ENCODE measurements at regions not wholly inside any gene's neighbourhood (a gene's known extent, or its start where the extent isn't known, plus 50 kb on each side); places are given as distances from the start of the nearest gene placed in this dataset.

DNA sequence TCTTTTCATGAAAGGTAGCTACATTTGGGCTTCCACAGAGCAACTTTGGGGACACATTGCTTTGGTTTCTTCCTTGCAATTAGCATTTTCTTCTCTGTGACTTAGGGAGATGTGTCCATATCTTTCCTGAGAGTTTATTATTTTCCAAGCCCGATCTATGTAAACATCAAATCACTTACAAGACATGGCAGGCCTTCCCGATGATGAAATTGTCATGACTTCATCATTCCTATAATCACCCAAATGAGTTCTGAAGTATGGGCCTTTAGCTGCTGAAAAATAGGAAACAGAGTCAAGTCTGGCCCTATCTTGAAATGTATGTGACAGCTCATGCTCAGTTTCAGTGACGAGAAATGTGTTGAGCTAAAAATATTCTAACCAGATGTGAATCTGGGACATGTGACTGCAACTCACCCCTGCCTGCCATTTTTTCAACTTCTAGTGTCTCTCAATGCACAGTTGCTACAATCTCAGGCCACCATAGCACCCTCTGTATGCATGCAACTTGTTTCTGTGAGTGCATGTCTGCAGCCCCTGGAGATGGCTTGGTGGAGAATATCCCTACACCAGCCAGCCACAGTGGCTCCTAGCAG lies 199.6 kb upstream of the MAF start:
- no peak for ATAC-seq
- intact Hi-C loops (cut with DNase I), result no loop called here
- Histone ChIP-seq H3K9me3 (no peaks in the 10 kb centered on the region), H3K4me1 (no peaks in the 10 kb centered on the region), H3K27me3 (peaks cover 0 to 4% (median 0%) of the 10 kb centered on the region in 9 donors), H3K27ac (no peak overlapping the region), H3K4me3 (no peak overlapping the region), H3K36me3 (no peaks in the 10 kb centered on the region)
- no peak for DNase-seq
- TF ChIP-seq POLR2A (IDR thresholded peaks at IDR 0.05), result no peak
- TF ChIP-seq, protein P1, sequence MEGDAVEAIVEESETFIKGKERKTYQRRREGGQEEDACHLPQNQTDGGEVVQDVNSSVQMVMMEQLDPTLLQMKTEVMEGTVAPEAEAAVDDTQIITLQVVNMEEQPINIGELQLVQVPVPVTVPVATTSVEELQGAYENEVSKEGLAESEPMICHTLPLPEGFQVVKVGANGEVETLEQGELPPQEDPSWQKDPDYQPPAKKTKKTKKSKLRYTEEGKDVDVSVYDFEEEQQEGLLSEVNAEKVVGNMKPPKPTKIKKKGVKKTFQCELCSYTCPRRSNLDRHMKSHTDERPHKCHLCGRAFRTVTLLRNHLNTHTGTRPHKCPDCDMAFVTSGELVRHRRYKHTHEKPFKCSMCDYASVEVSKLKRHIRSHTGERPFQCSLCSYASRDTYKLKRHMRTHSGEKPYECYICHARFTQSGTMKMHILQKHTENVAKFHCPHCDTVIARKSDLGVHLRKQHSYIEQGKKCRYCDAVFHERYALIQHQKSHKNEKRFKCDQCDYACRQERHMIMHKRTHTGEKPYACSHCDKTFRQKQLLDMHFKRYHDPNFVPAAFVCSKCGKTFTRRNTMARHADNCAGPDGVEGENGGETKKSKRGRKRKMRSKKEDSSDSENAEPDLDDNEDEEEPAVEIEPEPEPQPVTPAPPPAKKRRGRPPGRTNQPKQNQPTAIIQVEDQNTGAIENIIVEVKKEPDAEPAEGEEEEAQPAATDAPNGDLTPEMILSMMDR (IDR thresholded peaks at IDR 0.05), result no peak
- 36 to 47% (median 42%) methylated on average over 3 of the region's 3 CpGs for WGBS, 4 donors

DNA sequence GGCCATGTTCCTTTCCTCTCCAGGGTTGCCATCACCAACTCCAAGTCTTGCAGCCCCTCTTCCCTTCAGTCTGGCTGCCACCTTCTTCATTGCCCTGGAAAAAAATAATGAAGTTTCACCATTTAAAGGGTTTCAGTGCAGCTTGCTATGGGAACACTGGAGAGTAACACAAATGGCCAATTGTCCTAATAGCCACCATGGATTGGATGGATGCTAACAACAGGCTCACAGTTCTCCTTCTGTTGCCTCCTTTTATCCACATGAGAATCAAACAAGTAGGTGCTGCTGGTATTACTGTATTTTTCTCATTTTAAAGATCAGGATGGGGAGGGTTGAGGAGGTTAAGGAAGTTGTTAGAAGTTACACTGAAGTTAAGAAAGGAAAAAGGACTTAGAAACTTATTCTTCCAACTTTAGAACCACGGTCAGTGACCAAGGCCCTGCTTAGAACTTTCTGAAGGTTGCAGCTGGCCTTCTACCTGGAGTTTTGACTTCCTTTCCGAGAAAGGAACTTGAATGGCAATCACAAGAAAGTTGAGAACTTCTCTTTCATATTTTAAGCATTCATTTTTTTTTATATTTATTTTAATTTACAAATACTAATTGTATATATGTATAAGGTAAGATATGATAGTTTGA lies 198.0 kb upstream of the MAF start:
- Histone ChIP-seq H3K36me3 (no peaks in the 10 kb centered on the region), H3K9me3 (no peaks in the 10 kb centered on the region), H3K27ac (no peak overlapping the region), H3K4me3 (no peak overlapping the region), H3K4me1 (no peaks in the 10 kb centered on the region), H3K27me3 (no peaks in the 10 kb centered on the region)
- ATAC-seq (no peak), DNase-seq (no peak)
- 87 to 97% (median 95%) methylated on average over 2 of the region's 2 CpGs for WGBS, 4 donors
- intact Hi-C loops (cut with DNase I), result no loop called here
- TF ChIP-seq, protein P1 (IDR thresholded peaks at IDR 0.05), result no peak
- TF ChIP-seq POLR2A (IDR thresholded peaks at IDR 0.05), result no peak

DNA sequence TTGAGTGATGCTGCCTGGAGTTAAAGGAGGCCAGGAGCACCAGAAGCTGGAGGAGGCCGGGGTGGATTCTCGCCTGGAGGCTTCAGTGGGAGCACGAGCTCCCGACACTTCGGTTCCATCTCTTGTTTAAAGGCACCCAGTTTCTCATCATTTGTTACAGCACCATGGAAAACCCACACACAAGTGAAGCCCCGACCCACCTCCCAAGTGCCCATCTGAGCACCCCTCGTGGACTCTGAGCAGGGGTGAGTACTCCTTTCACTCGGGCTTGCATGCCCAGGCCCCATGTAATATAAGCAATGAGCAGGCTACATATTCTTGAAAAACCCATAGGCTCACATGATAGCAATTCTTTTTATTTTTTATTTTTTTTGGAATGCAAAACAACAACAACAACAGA lies 196.9 kb upstream of the MAF start:
- 94 to 98% (median 97%) methylated on average over 8 of the region's 8 CpGs for WGBS, 4 donors
- Histone ChIP-seq H3K36me3 (no peaks in the 10 kb centered on the region), H3K4me3 (no peak overlapping the region), H3K9me3 (no peaks in the 10 kb centered on the region), H3K27me3 (no peaks in the 10 kb centered on the region), H3K4me1 (no peaks in the 10 kb centered on the region), H3K27ac (no peak overlapping the region)
- ATAC-seq (no peak), DNase-seq (no peak)
- TF ChIP-seq, protein P1 (IDR thresholded peaks at IDR 0.05), result no peak
- no peak for TF ChIP-seq POLR2A (IDR thresholded peaks at IDR 0.05)
- intact Hi-C loops (cut with DNase I), result no loop called here

DNA sequence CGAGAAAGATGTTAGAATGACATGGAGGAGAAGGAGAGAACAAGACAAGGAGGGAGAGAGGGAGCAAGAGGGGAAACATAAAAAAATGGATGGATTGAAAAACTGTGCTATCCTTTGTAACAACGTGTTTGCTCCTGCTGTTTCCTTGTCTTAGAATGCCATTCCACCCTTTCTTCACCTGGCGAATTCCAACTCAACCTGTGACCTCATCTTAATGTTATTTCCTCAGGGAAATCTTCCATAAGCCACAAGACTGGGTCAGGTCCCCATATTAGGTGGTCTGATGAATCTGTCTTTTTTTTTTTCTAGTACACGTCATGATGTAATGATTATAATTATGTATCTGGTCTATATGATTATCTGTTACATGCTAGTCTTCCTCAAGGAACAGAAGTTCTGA lies 195.0 kb upstream of the MAF start:
- TF ChIP-seq, protein P1 (IDR thresholded peaks at IDR 0.05), result no peak
- no peak for TF ChIP-seq POLR2A (IDR thresholded peaks at IDR 0.05)
- H3K4me1 ChIP-seq, result no peaks in the 10 kb centered on the region
- no peaks in the 10 kb centered on the region for H3K36me3 ChIP-seq
- H3K27me3 ChIP-seq, result no peaks in the 10 kb centered on the region
- 88 to 93% (median 90%) methylated on average over 4 of the region's 4 CpGs for WGBS, 4 donors
- no peak overlapping the region for H3K4me3 ChIP-seq
- ATAC-seq (no peak), DNase-seq (no peak)
- no peaks in the 10 kb centered on the region for H3K9me3 ChIP-seq
- intact Hi-C loops (cut with DNase I), result no loop called here
- H3K27ac ChIP-seq, result no peak overlapping the region
